Calu3 (cell line): ENCODE measurements at regions not wholly inside any gene's neighbourhood (a gene's known extent, or its start where the extent isn't known, plus 50 kb on each side); places are given as distances from the start of the nearest gene placed in this dataset.
"Not testable (repeated sequence)": the region's sequence is repeated elsewhere in the genome, so short reads cannot be mapped to it uniquely, and the experiment has no call there.

Source experiments
- BruUV-seq: library from RNA; stranded (reverse); fragments of 400-500 nt; replicated peaks from 2 replicates; lab custom pipeline; 2021; lab: Mats Ljungman, UMichigan
- CTCF ChIA-PET: fragments of 300-600 bp; sonication (Branson Sonifier 250); formaldehyde crosslinking; loops from one replicate; lab custom pipeline; 2022; ENCODE audit warnings: antibody characterized with exemption; lab: Charles Lee
- DNase-seq: peaks from one replicate; pipeline ENCODE4 v3.0.0; 2022
- H3K27ac Mint-ChIP-seq: one replicate; pipeline ENCODE4 v1.8.0; 2022; ENCODE audit warnings: mixed read lengths; ENCODE audit not compliant: unreplicated experiment
- H3K27me3 Mint-ChIP-seq: one replicate; pipeline ENCODE4 v1.8.0; 2022; ENCODE audit warnings: mixed read lengths; ENCODE audit not compliant: unreplicated experiment
- H3K36me3 Mint-ChIP-seq: one replicate; pipeline ENCODE4 v1.8.0; 2022; ENCODE audit warnings: mild to moderate bottlenecking, moderate library complexity, mixed read lengths; ENCODE audit not compliant: insufficient read depth, unreplicated experiment
- H3K4me1 Mint-ChIP-seq: one replicate; pipeline ENCODE4 v1.8.0; 2022; ENCODE audit warnings: mild to moderate bottlenecking, low read depth, mixed read lengths; ENCODE audit not compliant: unreplicated experiment
- H3K4me3 Mint-ChIP-seq: one replicate; pipeline ENCODE4 v1.8.0; 2022; ENCODE audit warnings: mild to moderate bottlenecking, low read depth, moderate library complexity, mixed read lengths; ENCODE audit not compliant: unreplicated experiment
- H3K9me3 Mint-ChIP-seq: one replicate; pipeline ENCODE4 v1.8.0; 2022; ENCODE audit warnings: low read depth, mixed read lengths; ENCODE audit not compliant: unreplicated experiment
- intact Hi-C: fragments of 100-400 bp; cut with micrococcal nuclease; formaldehyde crosslinking; loops from one replicate; pipeline ENCODE4 v1.10.0; 2022; ENCODE audit not compliant: unreplicated experiment
- TF ChIP-seq, protein P1 (sequence below): fragments of 200-600 bp; IDR thresholded peaks from one replicate; pipeline ENCODE4 v1.8.0; 2022; ENCODE audit warnings: antibody characterized with exemption; ENCODE audit not compliant: unreplicated experiment

DNA sequence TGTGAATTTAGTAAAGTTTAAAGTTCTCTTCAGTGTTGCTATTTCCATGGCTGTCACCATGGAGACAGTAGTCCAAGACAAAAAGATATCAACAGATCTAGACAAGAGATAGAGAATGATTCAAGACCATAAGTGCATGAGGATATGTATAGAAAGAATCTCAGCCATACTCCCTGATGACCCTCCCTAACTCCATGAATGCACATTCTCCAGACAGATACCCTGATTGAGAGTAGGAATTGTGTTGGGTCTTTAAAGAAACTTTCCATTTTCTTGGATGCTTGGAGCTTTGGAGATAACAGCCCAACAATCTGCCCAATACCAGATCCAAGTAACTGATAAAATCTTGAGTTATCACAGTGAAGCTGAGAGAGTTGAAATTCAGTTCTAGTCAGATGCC, 1601.2 kb upstream of the CELF4 start:
- H3K36me3 Mint-ChIP-seq, result no peaks in the 10 kb centered on the region
- DNase-seq, result no peak
- H3K27me3 Mint-ChIP-seq, result no peaks in the 10 kb centered on the region
- intact Hi-C loops, result no loop called here
- TF ChIP-seq, protein P1, sequence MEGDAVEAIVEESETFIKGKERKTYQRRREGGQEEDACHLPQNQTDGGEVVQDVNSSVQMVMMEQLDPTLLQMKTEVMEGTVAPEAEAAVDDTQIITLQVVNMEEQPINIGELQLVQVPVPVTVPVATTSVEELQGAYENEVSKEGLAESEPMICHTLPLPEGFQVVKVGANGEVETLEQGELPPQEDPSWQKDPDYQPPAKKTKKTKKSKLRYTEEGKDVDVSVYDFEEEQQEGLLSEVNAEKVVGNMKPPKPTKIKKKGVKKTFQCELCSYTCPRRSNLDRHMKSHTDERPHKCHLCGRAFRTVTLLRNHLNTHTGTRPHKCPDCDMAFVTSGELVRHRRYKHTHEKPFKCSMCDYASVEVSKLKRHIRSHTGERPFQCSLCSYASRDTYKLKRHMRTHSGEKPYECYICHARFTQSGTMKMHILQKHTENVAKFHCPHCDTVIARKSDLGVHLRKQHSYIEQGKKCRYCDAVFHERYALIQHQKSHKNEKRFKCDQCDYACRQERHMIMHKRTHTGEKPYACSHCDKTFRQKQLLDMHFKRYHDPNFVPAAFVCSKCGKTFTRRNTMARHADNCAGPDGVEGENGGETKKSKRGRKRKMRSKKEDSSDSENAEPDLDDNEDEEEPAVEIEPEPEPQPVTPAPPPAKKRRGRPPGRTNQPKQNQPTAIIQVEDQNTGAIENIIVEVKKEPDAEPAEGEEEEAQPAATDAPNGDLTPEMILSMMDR, result no peak
- no peaks in the 10 kb centered on the region for H3K9me3 Mint-ChIP-seq
- H3K4me1 Mint-ChIP-seq, result peaks cover 8% of the 10 kb centered on the region
- BruUV-seq, result no TSS peak
- H3K27ac Mint-ChIP-seq, result no peak overlapping the region
- H3K4me3 Mint-ChIP-seq, result no peak overlapping the region
- CTCF ChIA-PET, result no interaction called here

DNA sequence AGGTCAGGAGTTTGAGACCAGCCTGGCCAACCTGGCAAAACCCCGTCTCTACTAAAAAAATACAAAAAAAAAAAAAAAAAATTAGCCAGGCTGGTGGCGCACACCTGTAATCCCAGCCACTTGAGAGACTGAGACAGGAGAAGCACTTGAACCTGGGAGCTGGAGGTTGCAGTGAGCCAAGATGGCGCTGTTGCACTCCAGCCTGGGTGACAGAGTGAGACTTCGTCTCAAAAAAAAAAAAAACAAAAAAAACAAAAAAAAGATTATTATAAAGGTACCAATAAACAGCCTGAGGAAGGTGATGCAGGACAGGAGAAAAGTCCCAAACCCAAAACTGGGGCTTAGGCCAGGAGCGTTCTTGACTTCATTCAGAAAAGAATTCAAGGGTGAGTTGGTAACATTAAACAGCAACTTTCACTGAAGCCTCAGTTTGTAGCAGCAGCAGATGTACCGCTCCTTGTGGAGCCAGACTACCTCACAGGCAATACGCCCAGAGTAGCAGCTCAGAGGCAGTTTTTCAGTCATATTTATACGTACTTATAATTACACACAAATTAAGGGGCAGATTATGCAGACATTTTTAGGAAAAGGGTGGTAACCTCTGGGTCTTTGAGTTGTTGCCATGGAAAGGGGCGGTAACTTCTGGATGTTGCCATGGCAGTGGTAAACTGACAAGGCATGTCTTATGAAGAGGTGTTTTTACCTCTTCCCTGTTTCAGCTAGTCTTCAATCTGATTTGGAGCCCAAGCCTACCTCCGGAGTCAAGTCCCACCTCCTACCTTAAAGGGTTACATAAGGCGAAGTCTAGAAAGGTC, 1596.6 kb upstream of the CELF4 start:
- no peak for DNase-seq
- intact Hi-C loops, result no loop called here
- TF ChIP-seq, protein P1, result no peak
- Mint-ChIP-seq H3K27me3 (no peaks in the 10 kb centered on the region), H3K36me3 (no peaks in the 10 kb centered on the region), H3K27ac (no peak overlapping the region), H3K4me1 (no peaks in the 10 kb centered on the region), H3K4me3 (no peak overlapping the region), H3K9me3 (no peaks in the 10 kb centered on the region)
- no TSS peak for BruUV-seq
- CTCF ChIA-PET, result interaction anchor here (0.6 kb wide), 1 partner anchor 91 kb away, joined by 4 read pairs; no protein-coding TSS in a partner anchor

DNA sequence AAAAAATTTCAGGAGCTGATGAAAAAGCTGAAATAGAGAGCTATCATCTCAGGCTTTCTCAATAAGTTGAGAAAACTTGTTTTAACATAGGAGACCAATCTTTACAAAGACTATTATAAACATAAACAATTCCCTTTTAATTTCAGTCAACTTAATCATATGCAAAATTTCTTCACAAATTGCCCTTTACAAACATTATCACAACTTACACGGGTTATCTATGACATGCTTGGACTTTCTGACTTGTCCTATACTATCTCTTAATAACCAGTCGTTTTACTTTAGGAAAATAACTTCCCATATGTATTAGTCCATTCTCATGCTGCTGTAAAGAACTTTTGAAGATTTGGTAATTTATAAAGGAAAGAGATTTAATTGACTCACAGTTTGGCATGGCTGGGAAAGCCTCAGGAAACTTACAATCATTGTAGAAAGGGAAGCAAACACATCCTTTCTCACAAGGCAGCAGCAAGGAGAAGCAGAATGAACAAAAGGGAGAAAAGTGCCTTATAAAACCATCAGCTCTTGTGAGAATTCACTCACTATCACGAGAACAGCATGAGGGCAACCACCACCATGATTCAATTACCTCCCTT, 1583.7 kb upstream of the CELF4 start:
- Mint-ChIP-seq H3K4me1 (no peaks in the 10 kb centered on the region), H3K27me3 (no peaks in the 10 kb centered on the region), H3K9me3 (peaks cover 15% of the 10 kb centered on the region), H3K4me3 (no peak overlapping the region), H3K36me3 (no peaks in the 10 kb centered on the region), H3K27ac (no peak overlapping the region)
- CTCF ChIA-PET, result no interaction called here
- BruUV-seq, result no TSS peak
- intact Hi-C loops, result no loop called here
- TF ChIP-seq, protein P1, result no peak
- DNase-seq, result no peak

DNA sequence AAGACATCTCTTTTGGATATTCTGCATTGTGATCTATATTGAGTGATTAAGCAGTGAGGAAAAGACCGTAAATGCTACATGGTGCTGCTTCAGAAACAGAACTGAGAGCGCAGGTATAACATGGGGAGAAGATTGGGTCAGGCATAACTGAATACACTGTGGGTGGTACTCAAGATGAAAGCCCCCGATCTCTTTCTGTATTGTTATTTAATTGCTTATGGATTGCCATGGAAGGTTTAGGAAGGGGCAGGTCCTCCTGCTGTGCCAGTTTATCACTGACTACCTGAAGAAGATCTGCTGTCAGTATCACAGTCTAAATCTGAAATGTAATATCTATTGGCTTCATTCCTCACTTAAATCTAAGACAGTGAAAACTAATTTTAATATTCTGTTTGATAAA, 1568.7 kb upstream of the CELF4 start:
- Mint-ChIP-seq H3K4me3 (no peak overlapping the region), H3K36me3 (no peaks in the 10 kb centered on the region), H3K4me1 (no peaks in the 10 kb centered on the region), H3K27ac (no peak overlapping the region), H3K9me3 (peaks cover 3% of the 10 kb centered on the region), H3K27me3 (no peaks in the 10 kb centered on the region)
- no peak for DNase-seq
- intact Hi-C loops, result no loop called here
- TF ChIP-seq, protein P1, result no peak
- CTCF ChIA-PET, result no interaction called here
- BruUV-seq, result no TSS peak

DNA sequence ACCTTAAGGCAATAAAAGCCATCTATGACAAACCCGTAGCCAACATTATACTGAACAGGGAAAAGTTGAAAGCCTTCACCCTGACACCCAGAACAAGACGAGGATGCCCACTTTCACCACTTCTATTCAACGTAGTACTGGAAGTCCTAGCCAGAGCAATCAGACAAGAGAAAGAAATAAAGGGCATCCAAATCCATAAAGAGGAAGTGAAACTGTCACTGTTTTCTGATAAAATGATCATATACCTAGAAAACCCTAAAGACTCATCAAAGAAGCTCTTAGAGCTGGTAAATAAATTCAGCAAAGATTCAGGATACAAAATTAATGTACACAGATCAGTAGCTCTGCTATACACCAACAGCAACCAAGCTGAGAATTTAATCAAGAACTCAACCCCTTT, 1561.9 kb upstream of the CELF4 start:
- H3K4me1 Mint-ChIP-seq, H3K9me3 Mint-ChIP-seq, BruUV-seq, H3K27me3 Mint-ChIP-seq, CTCF ChIA-PET, H3K36me3 Mint-ChIP-seq, H3K4me3 Mint-ChIP-seq, DNase-seq, intact Hi-C loops, H3K27ac Mint-ChIP-seq: not testable (repeated sequence)
